Activated CD4-positive, alpha-beta T cell treated with anti-CD3 and anti-CD28 coated beads for 4 hours (primary cell): ENCODE measurements at regions not wholly inside any gene's neighbourhood (a gene's known extent, or its start where the extent isn't known, plus 50 kb on each side); places are given as distances from the start of the nearest gene placed in this dataset.
"Not testable (repeated sequence)": the region's sequence is repeated elsewhere in the genome, so short reads cannot be mapped to it uniquely, and the experiment has no call there.

Source experiments
- DNase-seq, 2 donors: peaks; one replicate each; pipeline ENCODE4 v3.0.0-alpha.2; 2020

- no peak for DNase-seq
These were observed 72.8 kb upstream of the CUX1 start for GRCh38 chr7:101744588-101744987.

GRCh38 chr7:101746314-101746713 is 71.1 kb upstream of the CUX1 start:
- DNase-seq: no peak

DNA sequence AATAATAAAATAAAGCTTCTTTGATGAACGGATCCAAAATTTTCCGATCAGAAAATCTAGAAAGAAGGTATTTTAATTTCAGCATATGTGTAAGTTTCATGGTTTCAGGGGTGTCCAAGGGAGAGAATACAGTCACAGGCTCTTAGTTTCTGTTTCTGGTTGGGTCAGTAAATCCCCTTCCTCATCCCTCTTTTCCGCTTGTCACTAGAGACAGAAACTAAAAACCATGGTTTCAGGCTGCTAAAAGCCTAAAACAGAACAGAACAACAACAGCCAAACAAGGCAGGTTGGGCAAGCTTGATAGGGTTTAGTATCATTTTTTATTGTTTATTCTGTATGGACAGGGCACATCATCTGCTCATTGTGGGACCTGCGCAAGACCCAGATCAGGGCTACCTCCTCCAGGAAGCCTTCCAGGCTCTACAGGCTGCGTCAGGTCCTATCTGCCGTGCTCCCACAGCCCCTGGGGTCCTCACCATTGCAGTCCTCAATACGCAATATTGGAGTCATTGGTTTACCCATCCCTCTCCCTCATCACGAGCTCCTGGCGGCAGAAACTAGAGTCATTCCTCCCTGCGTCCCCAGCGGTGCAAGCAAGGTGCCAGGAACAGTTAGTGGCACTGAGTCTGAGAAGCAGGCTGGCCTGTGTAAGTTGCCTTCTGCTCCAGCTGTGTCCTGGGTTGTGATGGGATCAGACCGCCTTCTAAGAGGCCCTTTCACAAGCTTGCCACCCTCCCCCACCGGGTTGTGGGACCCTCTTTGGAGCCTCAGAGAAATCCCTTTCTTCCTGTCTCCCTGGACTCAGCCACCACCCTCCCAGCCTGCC is 70.2 kb upstream of the CUX1 start:
- DNase-seq: no peak

DNA sequence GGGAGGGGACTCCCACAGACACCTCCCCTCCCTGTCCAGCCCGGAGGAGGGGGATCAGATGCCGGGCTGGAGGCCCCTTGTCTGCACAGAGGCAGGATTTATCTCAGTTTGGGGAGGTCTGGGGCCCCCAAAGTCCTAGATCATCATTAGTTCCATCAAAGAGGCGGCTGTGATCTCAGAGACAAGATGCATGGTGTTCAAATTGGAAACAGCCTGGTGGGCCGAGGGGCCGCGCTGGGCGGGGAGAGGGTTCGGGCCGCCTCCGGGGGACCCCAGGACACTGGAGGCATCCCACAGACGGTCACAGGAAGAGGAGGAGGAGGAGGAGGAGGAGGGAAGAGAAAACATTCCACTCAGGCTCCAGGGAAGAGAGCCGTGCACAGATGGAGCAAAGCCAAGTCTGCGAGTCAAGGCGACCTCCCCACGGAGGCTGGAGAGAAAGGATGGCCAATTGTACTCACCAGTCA is 69.5 kb upstream of the CUX1 start:
- DNase-seq: no peak

DNA sequence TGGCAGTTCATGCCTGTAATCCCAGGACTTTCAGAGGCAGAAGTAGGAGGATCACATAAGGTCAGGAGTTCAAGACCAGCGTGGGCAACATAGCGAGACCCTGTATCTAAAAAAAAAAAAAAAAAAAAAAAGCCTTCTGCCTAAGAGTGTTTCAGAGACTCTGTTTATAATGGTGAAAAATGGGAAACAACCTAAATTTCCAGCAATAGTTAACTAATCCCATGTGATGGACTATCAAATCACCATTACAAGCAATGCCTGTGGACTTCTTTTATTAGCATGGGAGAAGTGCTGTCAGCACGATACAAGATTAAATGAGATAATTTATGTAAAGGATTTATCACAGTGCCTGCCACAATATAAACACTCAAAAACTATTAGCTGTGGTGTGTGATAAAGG is 67.5 kb upstream of the CUX1 start:
- DNase-seq: no peak

GRCh38 chr7:101753316-101753715 is 64.1 kb upstream of the CUX1 start:
- no peak for DNase-seq

DNA sequence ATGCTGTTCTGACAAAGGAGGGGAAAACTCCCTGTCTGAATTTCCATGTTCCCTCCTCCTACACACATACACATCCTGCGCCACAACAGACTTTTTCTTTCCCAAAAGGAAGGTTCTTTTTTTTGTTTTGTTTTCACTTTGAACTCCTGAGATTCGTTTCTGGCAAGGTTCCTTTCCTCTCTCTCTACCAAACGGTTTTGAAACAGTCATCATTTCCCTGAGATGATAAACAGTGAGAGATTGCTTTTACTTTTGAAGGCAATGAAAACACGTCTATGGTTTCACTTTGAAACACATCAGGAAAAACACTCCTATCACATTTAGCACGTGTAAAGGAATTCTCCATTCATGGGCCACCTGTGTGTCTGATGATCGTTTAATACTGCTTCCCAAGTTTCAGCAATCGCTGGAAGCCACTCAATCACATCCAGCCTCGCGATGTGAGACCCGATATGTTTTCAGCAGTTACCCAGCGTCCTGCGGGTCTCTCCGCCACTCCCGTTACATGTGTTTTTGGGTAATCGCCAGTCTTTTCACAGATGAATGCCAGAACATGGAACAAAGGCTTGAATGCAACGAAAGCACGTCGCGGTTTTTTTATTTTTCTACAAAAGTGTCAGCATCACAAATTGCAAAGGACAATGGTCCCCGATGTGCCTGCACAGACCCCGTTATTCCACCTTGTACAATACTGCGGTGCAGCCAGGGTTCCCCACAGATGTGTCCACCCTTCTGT is 62.8 kb upstream of the CUX1 start:
- DNase-seq: no peak

DNA sequence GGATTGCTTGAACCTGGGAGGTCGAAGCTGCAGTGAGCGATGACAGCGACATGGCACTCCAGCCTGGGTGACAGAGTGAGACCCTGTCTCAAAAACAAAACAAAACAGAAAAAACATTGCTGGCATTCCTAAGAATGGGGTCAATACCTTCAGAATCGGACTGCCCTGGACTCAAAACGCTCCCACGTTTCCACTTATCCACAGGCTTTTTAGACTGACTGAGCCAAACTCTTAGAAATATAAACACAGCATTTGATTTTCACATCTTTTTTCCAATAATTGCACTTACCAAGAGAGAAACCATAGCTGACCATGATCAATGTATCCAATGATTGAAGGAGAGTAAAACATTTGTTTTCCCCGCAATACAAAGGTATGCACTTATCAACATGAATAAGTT is 59.5 kb upstream of the CUX1 start:
- DNase-seq: no peak

GRCh38 chr7:101758519-101758918 is 58.9 kb upstream of the CUX1 start:
- DNase-seq: not testable (repeated sequence)

DNA sequence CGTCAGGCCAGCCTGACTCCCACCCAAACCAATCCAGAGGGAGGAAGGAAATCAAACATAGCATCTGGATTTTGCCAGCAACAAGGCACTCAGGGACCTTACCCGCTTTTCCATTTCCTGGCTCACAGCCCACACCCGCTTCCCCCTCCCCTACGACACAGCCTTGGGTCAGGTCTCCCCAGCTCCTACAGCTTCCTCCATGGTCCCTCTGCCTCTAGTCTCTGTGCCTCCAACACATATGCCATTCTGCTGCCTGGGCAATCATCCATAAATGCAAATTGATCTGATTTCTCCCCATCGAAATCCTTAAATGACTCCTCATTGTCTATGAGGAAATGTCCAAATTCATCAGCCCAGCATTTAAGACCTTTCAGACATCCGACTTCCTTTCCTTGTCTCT is 53.2 kb upstream of the CUX1 start:
- no peak for DNase-seq

DNA sequence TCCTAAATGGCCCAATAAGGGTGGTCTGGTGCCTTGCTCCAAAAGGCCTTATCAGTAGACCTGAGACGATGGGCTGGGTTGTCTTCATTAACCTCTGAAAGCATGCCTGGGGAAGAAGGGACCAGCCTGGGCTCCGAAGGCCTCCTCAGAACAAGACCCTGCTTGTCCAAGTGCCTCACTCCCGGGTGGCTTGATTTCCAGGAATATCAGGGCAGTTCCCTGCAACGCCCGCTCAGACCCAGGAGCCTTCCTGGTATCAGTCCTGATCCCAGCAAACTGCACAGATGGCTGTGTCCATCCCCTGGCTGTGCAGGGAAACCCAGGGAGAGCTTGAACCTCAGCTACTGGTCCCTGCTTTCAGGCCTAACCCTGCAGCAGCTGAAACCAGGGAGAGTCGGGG is 49.9 kb upstream of the CUX1 start:
- no peak for DNase-seq
